ENCODE measurements at regions not wholly inside any gene's neighbourhood (a gene's known extent, or its start where the extent isn't known, plus 50 kb on each side); places are given as distances from the start of the nearest gene placed in this dataset.

GRCh38 chr22:44634426-44635321 lies 67.3 kb upstream of the PRR5 start:
- H3K4me3 ChIP-seq: no peak overlapping the region
- ATAC-seq: no peak
- H3K36me3 ChIP-seq (ENCODE audit: insufficient read depth in 1 of 2, low read depth in 1 of 2): no peaks in the 10 kb centered on the region
- 69 to 75% (median 73%) methylated on average over 9 of the region's 9 CpGs for WGBS, 3 donors
- H3K9me3 ChIP-seq: no peaks in the 10 kb centered on the region
- DNase-seq: no peak
- H3K4me1 ChIP-seq: no peaks in the 10 kb centered on the region
- H3K27ac ChIP-seq: no peak overlapping the region
- H3K27me3 ChIP-seq (ENCODE audit: insufficient read depth in 3 of 3, low read length in 2 of 3): peaks cover 0 to 3% (median 0%) of the 10 kb centered on the region in 3 donors
- intact Hi-C loops (cut with DNase I): no loop called here
- TF ChIP-seq CTCF (IDR thresholded peaks at IDR 0.05): no peak

DNA sequence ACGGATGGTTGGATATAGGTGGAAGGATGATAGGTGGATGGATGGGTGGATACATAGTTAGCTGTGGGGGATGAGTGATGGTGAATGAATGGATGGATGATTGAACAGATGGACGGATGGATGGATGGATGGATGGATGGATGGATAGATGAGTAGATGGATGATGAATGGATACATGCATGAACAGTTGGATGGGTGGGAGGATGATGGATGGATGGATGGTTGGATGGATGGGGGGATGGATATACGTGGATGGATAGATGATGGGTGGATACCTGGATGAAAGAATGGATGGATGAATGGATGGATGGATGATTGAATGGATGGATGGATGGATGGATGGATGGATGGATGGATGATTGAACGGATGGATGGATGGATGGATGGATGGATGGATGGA lies 68.4 kb upstream of the PRR5 start:
- H3K36me3 ChIP-seq (ENCODE audit: insufficient read depth in 1 of 2, low read depth in 1 of 2): no peaks in the 10 kb centered on the region
- TF ChIP-seq CTCF (IDR thresholded peaks at IDR 0.05): no peak
- WGBS, 3 donors: 81 to 86% (median 83%) methylated on average over 4 of the region's 4 CpGs
- no peak for DNase-seq
- peaks cover 0 to 3% (median 0%) of the 10 kb centered on the region in 3 donors for H3K27me3 ChIP-seq (ENCODE audit: insufficient read depth in 3 of 3, low read length in 2 of 3)
- H3K4me1 ChIP-seq: no peaks in the 10 kb centered on the region
- H3K9me3 ChIP-seq: no peaks in the 10 kb centered on the region
- H3K27ac ChIP-seq: no peak overlapping the region
- no peak overlapping the region for H3K4me3 ChIP-seq
- ATAC-seq: no peak
- intact Hi-C loops (cut with DNase I): no loop called here

- no peak overlapping the region for H3K27ac ChIP-seq
- WGBS, 3 donors: 69 to 76% (median 70%) methylated on average over 7 of the region's 7 CpGs
- H3K27me3 ChIP-seq (ENCODE audit: insufficient read depth in 3 of 3, low read length in 2 of 3): peaks cover 0 to 4% (median 3%) of the 10 kb centered on the region in 3 donors
- H3K4me3 ChIP-seq: no peak overlapping the region
- no peaks in the 10 kb centered on the region for H3K36me3 ChIP-seq (ENCODE audit: insufficient read depth in 1 of 2, low read depth in 1 of 2)
- no peaks in the 10 kb centered on the region for H3K4me1 ChIP-seq
- no peak for ATAC-seq
- no peak for DNase-seq
- intact Hi-C loops (cut with DNase I): no loop called here
- no peak for TF ChIP-seq CTCF (IDR thresholded peaks at IDR 0.05)
- H3K9me3 ChIP-seq: no peaks in the 10 kb centered on the region
Observed at GRCh38 chr22:44632541-44633396, 69.2 kb upstream of the PRR5 start.

DNA sequence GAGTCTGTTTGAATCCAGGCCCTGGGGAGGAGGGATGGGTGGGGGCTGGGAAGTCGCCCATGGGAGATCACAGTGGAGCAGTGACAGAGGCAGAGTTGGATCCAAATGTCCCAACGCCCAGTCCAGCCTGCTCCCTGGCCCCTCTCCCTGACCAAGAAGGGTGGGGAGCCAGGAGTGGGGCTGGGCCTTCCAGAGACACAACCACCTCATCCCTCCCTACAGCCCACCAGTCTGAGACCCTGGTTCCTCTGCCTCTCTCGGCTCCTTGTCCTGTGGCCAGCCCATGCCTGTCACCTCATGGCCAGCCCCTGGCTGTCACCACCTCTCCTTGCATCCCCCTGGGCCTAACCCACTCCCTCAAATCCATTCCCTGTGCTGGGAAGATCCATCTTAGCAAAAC lies 71.2 kb upstream of the PRR5 start:
- H3K4me1 ChIP-seq: no peaks in the 10 kb centered on the region
- ATAC-seq (no peak), DNase-seq (no peak)
- intact Hi-C loops (cut with DNase I): no loop called here
- TF ChIP-seq CTCF (IDR thresholded peaks at IDR 0.05): no peak
- 65 to 90% (median 72%) methylated on average over 1 to 3 of the region's 3 CpGs for WGBS, 3 donors
- H3K4me3 ChIP-seq: no peak overlapping the region
- H3K9me3 ChIP-seq: no peaks in the 10 kb centered on the region
- peaks cover 0 to 11% (median 3%) of the 10 kb centered on the region in 3 donors for H3K27me3 ChIP-seq (ENCODE audit: insufficient read depth in 3 of 3, low read length in 2 of 3)
- H3K27ac ChIP-seq: no peak overlapping the region
- H3K36me3 ChIP-seq (ENCODE audit: insufficient read depth in 1 of 2, low read depth in 1 of 2): no peaks in the 10 kb centered on the region

Measured in psoas muscle (tissue), 7 donors.